Progenitor cell of endocrine pancreas (in vitro differentiated cells): ENCODE measurements at regions not wholly inside any gene's neighbourhood (a gene's known extent, or its start where the extent isn't known, plus 50 kb on each side); places are given as distances from the start of the nearest gene placed in this dataset.

Source experiments
- DNase-seq: peaks from one replicate; pipeline ENCODE4 v3.0.0; 2021; ENCODE audit warnings: low spot score; ENCODE audit not compliant: unreplicated experiment
- H3K27ac Mint-ChIP-seq: 2 replicates; pipeline ENCODE4 v1.8.0; 2021; ENCODE audit warnings: mild to moderate bottlenecking, moderate library complexity, mixed read lengths
- H3K27me3 Mint-ChIP-seq: 2 replicates; pipeline ENCODE4 v1.8.0; 2021; ENCODE audit warnings: mixed read lengths
- H3K36me3 Mint-ChIP-seq: 2 replicates; pipeline ENCODE4 v1.8.0; 2022; ENCODE audit warnings: mixed read lengths; ENCODE audit not compliant: insufficient read depth
- H3K4me1 Mint-ChIP-seq: 2 replicates; pipeline ENCODE4 v1.8.0; 2021; ENCODE audit warnings: low read depth, mixed read lengths
- H3K4me3 Mint-ChIP-seq: 2 replicates; pipeline ENCODE4 v1.8.0; 2021; ENCODE audit warnings: low read depth, mild to moderate bottlenecking, moderate library complexity, mixed read lengths
- H3K9me3 Mint-ChIP-seq: 2 replicates; pipeline ENCODE4 v1.8.0; 2021; ENCODE audit warnings: low read depth, mixed read lengths
- TF ChIP-seq, protein P1 (sequence below): fragments of 200-600 bp; sonication (generic); IDR thresholded peaks from one replicate; pipeline ENCODE4 v1.5.0; 2021; ENCODE audit warnings: antibody characterized with exemption, mild to moderate bottlenecking; ENCODE audit not compliant: unreplicated experiment

- DNase-seq, result no peak
- H3K36me3 Mint-ChIP-seq, result no peaks in the 10 kb centered on the region
- TF ChIP-seq, protein P1, sequence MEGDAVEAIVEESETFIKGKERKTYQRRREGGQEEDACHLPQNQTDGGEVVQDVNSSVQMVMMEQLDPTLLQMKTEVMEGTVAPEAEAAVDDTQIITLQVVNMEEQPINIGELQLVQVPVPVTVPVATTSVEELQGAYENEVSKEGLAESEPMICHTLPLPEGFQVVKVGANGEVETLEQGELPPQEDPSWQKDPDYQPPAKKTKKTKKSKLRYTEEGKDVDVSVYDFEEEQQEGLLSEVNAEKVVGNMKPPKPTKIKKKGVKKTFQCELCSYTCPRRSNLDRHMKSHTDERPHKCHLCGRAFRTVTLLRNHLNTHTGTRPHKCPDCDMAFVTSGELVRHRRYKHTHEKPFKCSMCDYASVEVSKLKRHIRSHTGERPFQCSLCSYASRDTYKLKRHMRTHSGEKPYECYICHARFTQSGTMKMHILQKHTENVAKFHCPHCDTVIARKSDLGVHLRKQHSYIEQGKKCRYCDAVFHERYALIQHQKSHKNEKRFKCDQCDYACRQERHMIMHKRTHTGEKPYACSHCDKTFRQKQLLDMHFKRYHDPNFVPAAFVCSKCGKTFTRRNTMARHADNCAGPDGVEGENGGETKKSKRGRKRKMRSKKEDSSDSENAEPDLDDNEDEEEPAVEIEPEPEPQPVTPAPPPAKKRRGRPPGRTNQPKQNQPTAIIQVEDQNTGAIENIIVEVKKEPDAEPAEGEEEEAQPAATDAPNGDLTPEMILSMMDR, result no peak
- H3K27me3 Mint-ChIP-seq, result no peaks in the 10 kb centered on the region
- no peak overlapping the region for H3K27ac Mint-ChIP-seq
- peaks cover 3% of the 10 kb centered on the region for H3K4me1 Mint-ChIP-seq
- no peak overlapping the region for H3K4me3 Mint-ChIP-seq
- H3K9me3 Mint-ChIP-seq, result peaks cover 7% of the 10 kb centered on the region
These were observed 661.5 kb upstream of the LINC00305 start for GRCh38 chr18:64810354-64810753.

DNA sequence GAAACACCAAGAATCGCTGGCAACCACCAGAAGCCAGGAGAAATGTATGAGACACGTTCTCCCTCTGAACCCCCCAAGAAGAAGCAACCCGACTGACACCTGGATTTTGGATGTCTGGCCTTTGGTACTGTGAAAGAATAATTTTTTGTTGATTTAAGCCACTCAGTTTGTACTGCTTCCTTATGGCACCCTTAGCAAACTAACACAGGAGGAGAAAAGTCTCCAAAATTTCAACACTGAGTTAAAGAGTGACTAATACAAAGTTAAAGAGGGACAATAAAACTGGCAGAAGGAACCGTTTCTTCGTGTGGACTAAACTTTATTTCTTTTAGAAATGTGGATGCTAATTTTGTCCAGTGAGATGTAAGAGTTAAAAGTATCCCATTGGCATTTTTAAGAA lies 660.9 kb upstream of the LINC00305 start:
- DNase-seq, result no peak
- Mint-ChIP-seq H3K4me1 (peaks cover 3% of the 10 kb centered on the region), H3K27me3 (no peaks in the 10 kb centered on the region), H3K4me3 (no peak overlapping the region), H3K27ac (no peak overlapping the region), H3K36me3 (no peaks in the 10 kb centered on the region), H3K9me3 (peaks cover 7% of the 10 kb centered on the region)
- TF ChIP-seq, protein P1, result no peak

GRCh38 chr18:64807560-64807959 lies 658.7 kb upstream of the LINC00305 start:
- Mint-ChIP-seq H3K27ac (no peak overlapping the region), H3K36me3 (no peaks in the 10 kb centered on the region), H3K4me3 (no peak overlapping the region), H3K27me3 (no peaks in the 10 kb centered on the region), H3K9me3 (no peaks in the 10 kb centered on the region), H3K4me1 (peaks cover 4% of the 10 kb centered on the region)
- DNase-seq, result no peak
- TF ChIP-seq, protein P1, result no peak

GRCh38 chr18:64806691-64807090 lies 657.8 kb upstream of the LINC00305 start:
- H3K36me3 Mint-ChIP-seq, result no peaks in the 10 kb centered on the region
- no peaks in the 10 kb centered on the region for H3K9me3 Mint-ChIP-seq
- no peaks in the 10 kb centered on the region for H3K27me3 Mint-ChIP-seq

GRCh38 chr18:64806232-64806631 lies 657.3 kb upstream of the LINC00305 start:
- Mint-ChIP-seq H3K27ac (no peak overlapping the region), H3K9me3 (no peaks in the 10 kb centered on the region), H3K27me3 (no peaks in the 10 kb centered on the region), H3K36me3 (no peaks in the 10 kb centered on the region), H3K4me1 (peaks cover 6% of the 10 kb centered on the region), H3K4me3 (no peak overlapping the region)
- DNase-seq, result no peak
- TF ChIP-seq, protein P1, result no peak

More at GRCh38 chr18:64806691-64807090, 657.8 kb upstream of the LINC00305 start:
- Mint-ChIP-seq H3K4me3 (no peak overlapping the region), H3K4me1 (peaks cover 5% of the 10 kb centered on the region), H3K27ac (no peak overlapping the region)
- TF ChIP-seq, protein P1, result no peak
- DNase-seq, result no peak
